ENCODE measurements at regions not wholly inside any gene's neighbourhood (a gene's known extent, or its start where the extent isn't known, plus 50 kb on each side); places are given as distances from the start of the nearest gene placed in this dataset.
"Not testable (repeated sequence)": the region's sequence is repeated elsewhere in the genome, so short reads cannot be mapped to it uniquely, and the experiment has no call there.

GRCh38 chr20:55437798-55438415 lies 567.4 kb downstream of the CBLN4 start:
- ChIA-PET CTCF (no interaction called here), POLR2A (ENCODE audit: low non-redundant PET) (no interaction called here)
- no peak for DNase-seq (ENCODE audit: low spot score)
- no peak overlapping the region for H3K27ac ChIP-seq
- no peak for TF ChIP-seq CTCF (conservative IDR thresholded peaks at IDR 0.05; ENCODE audit: low read depth)

GRCh38 chr20:55424968-55425367 lies 580.4 kb downstream of the CBLN4 start:
- H3K27ac ChIP-seq: no peak overlapping the region
- no peak for TF ChIP-seq CTCF (conservative IDR thresholded peaks at IDR 0.05; ENCODE audit: low read depth)
- POLR2A ChIA-PET (ENCODE audit: low non-redundant PET): no interaction called here
- no peak for DNase-seq (ENCODE audit: low spot score)
- CTCF ChIA-PET: interaction anchor here (0.6 to 0.8 kb wide), 2 partner anchors 30 to 541 kb away, joined by 3 to 5 read pairs; no protein-coding TSS in a partner anchor

- no peak for DNase-seq (ENCODE audit: low spot score)
- no peak overlapping the region for H3K27ac ChIP-seq
- CTCF ChIA-PET: interaction anchor here (0.6 to 0.8 kb wide), 2 partner anchors 30 to 542 kb away, joined by 3 to 5 read pairs; no protein-coding TSS in a partner anchor
- TF ChIP-seq CTCF (conservative IDR thresholded peaks at IDR 0.05; ENCODE audit: low read depth): no peak
- POLR2A ChIA-PET (ENCODE audit: low non-redundant PET): no interaction called here
Observed at GRCh38 chr20:55424476-55424875, 580.8 kb downstream of the CBLN4 start.

GRCh38 chr20:55417836-55418235 lies 587.5 kb downstream of the CBLN4 start:
- no peak for DNase-seq (ENCODE audit: low spot score)
- ChIA-PET POLR2A (ENCODE audit: low non-redundant PET) (no interaction called here), CTCF (interaction anchor here (0.6 to 1.4 kb wide), 3 partner anchors 33 to 343 kb away, joined by 3 to 4 read pairs (median 3); no protein-coding TSS in a partner anchor)
- no peak overlapping the region for H3K27ac ChIP-seq
- TF ChIP-seq CTCF (conservative IDR thresholded peaks at IDR 0.05; ENCODE audit: low read depth): no peak

- TF ChIP-seq CTCF (conservative IDR thresholded peaks at IDR 0.05; ENCODE audit: low read depth): peak; percentile 54
- H3K27ac ChIP-seq: no peak overlapping the region
- DNase-seq (ENCODE audit: low spot score): peak; percentile 56
- ChIA-PET POLR2A (ENCODE audit: low non-redundant PET) (no interaction called here), CTCF (no interaction called here)
Observed at GRCh38 chr20:55415567-55416142, 589.7 kb downstream of the CBLN4 start.

- DNase-seq (ENCODE audit: low spot score); H3K27ac ChIP-seq; POLR2A ChIA-PET (ENCODE audit: low non-redundant PET): not testable (repeated sequence)
- CTCF ChIA-PET: interaction anchor here (0.7 kb wide), 1 partner anchor 133 kb away, joined by 3 read pairs; no protein-coding TSS in a partner anchor
Observed at GRCh38 chr20:55412508-55412907, 592.8 kb downstream of the CBLN4 start.

- DNase-seq (ENCODE audit: low spot score): no peak
- ChIA-PET POLR2A (ENCODE audit: low non-redundant PET) (no interaction called here), CTCF (interaction anchor here (0.6 kb wide), 1 partner anchor 224 kb away, joined by 5 read pairs; no protein-coding TSS in a partner anchor)
- no peak for TF ChIP-seq CTCF (conservative IDR thresholded peaks at IDR 0.05; ENCODE audit: low read depth)
- no peak overlapping the region for H3K27ac ChIP-seq
Observed at GRCh38 chr20:55406891-55407290, 598.4 kb downstream of the CBLN4 start.

Data from RWPE1 (cell line).